Chondrocyte (in vitro differentiated cells): ENCODE measurements at regions not wholly inside any gene's neighbourhood (a gene's known extent, or its start where the extent isn't known, plus 50 kb on each side); places are given as distances from the start of the nearest gene placed in this dataset.
"Not testable (repeated sequence)": the region's sequence is repeated elsewhere in the genome, so short reads cannot be mapped to it uniquely, and the experiment has no call there.

Experiments
- DNase-seq: peaks from one replicate; pipeline ENCODE4 v3.0.0; 2021; ENCODE audit warnings: mixed read lengths, low spot score
- H3K27ac Mint-ChIP-seq: one replicate; pipeline ENCODE4 v1.8.0; 2021; ENCODE audit warnings: mild to moderate bottlenecking, moderate library complexity, mixed read lengths; ENCODE audit not compliant: unreplicated experiment
- H3K27me3 Mint-ChIP-seq: 2 replicates; pipeline ENCODE4 v1.8.0; 2021; ENCODE audit warnings: low read depth, mixed read lengths
- H3K36me3 Mint-ChIP-seq: 2 replicates; pipeline ENCODE4 v1.8.0; 2021; ENCODE audit warnings: low read depth, mixed read lengths
- H3K4me1 Mint-ChIP-seq: 2 replicates; pipeline ENCODE4 v1.8.0; 2021; ENCODE audit warnings: low read depth, mild to moderate bottlenecking, mixed read lengths
- H3K4me3 Mint-ChIP-seq: one replicate; pipeline ENCODE4 v1.8.0; 2021; ENCODE audit warnings: mild to moderate bottlenecking, moderate library complexity, mixed read lengths; ENCODE audit not compliant: unreplicated experiment
- H3K9me3 Mint-ChIP-seq: 2 replicates; pipeline ENCODE4 v1.8.0; 2021; ENCODE audit warnings: low read depth, mixed read lengths
- TF ChIP-seq, protein P1 (sequence below): fragments of 200-600 bp; sonication (generic); IDR thresholded peaks from 2 replicates; pipeline ENCODE4 v1.5.0; 2021; ENCODE audit warnings: antibody characterized with exemption, mild to moderate bottlenecking, moderate library complexity

DNA sequence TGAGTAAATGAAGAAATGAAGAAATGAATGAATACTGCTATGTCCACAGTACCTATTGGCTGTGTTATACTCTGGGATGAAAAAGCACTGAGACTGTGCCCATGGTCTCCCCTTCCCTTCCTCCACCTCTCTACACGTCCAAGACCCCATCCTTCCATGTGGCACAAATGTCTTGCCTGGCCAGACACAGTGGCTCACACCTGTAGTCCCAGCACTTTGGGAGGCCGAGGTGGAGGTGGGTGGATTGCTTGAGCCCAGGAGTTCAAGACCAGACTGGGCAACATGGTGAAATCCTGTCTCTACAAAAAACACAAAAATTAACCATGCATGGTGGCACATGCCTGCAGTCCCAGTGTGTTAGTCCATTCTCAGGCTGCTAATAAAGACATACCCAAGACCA, 200.1 kb downstream of the FAM43A start:
- Mint-ChIP-seq H3K27ac (no peak overlapping the region), H3K9me3 (peaks cover 18% of the 10 kb centered on the region), H3K4me1 (no peaks in the 10 kb centered on the region), H3K27me3 (no peaks in the 10 kb centered on the region), H3K36me3 (peaks cover 2% of the 10 kb centered on the region), H3K4me3 (no peak overlapping the region)
- TF ChIP-seq, protein P1, sequence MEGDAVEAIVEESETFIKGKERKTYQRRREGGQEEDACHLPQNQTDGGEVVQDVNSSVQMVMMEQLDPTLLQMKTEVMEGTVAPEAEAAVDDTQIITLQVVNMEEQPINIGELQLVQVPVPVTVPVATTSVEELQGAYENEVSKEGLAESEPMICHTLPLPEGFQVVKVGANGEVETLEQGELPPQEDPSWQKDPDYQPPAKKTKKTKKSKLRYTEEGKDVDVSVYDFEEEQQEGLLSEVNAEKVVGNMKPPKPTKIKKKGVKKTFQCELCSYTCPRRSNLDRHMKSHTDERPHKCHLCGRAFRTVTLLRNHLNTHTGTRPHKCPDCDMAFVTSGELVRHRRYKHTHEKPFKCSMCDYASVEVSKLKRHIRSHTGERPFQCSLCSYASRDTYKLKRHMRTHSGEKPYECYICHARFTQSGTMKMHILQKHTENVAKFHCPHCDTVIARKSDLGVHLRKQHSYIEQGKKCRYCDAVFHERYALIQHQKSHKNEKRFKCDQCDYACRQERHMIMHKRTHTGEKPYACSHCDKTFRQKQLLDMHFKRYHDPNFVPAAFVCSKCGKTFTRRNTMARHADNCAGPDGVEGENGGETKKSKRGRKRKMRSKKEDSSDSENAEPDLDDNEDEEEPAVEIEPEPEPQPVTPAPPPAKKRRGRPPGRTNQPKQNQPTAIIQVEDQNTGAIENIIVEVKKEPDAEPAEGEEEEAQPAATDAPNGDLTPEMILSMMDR: no peak
- no peak for DNase-seq

DNA sequence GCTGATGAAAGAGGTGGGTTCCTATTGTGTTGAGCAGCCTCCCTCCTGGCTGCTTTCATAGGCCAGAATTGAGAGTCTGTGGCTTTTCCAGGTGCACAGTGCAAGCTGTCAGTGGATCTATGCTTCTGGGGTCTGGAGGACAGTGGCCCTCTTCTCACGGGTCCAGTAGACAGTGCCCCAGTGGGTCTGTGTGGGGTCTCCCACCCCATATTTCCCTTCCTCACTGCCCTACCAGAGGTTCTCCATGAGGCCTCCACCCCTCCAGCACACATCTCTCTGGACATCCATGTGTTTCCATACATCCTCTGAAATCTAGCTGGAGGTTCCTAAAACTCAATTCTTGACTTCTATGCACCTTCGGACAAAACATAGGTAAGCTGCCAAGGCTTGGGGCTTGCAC, 201.2 kb downstream of the FAM43A start:
- peaks cover 2% of the 10 kb centered on the region for H3K36me3 Mint-ChIP-seq
- H3K27me3 Mint-ChIP-seq: no peaks in the 10 kb centered on the region
- DNase-seq: no peak
- no peak overlapping the region for H3K27ac Mint-ChIP-seq
- peaks cover 18% of the 10 kb centered on the region for H3K9me3 Mint-ChIP-seq
- H3K4me1 Mint-ChIP-seq: no peaks in the 10 kb centered on the region
- TF ChIP-seq, protein P1: no peak
- no peak overlapping the region for H3K4me3 Mint-ChIP-seq

DNA sequence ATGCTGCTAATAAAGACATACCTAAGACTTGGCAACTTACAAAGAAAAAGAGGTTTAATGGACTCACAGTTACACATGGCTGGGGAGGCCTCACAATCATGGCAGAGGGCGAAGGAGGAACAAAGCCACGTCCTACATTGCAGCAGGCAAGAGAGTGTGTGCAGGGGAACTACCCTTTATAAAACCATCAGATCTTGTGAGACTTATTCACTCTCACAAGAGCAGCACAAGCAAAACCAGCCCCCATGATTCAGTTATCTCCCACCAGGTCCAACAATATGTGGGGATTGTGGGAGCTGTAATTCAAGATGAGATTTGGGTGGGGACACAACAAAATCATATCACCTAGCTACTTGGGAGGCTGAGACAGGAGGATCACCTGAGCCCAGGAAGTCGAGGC, 202.4 kb downstream of the FAM43A start:
- H3K27ac Mint-ChIP-seq, H3K27me3 Mint-ChIP-seq, H3K4me1 Mint-ChIP-seq, H3K36me3 Mint-ChIP-seq, H3K4me3 Mint-ChIP-seq, DNase-seq: not testable (repeated sequence)
- H3K9me3 Mint-ChIP-seq: peaks cover 22% of the 10 kb centered on the region

DNA sequence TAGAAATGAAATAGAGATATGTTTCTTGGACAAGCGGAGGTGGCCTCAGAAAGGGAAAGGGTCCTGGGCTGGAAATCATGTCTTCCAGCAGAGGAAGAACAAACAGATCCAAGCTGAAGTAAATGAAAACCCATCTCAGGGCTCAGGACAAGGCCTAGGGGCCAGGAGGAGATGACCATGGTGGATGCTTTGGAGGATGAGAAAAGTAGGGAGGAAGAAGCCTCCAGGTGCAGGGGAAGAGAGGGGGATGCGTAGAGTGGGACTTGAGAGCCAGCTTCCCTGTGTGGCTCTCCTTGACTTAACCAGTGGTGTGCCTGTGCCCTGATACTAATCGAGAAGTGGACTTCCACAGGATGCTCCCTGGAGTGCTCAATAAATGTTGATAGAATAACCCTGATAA, 203.2 kb downstream of the FAM43A start:
- no peaks in the 10 kb centered on the region for H3K27me3 Mint-ChIP-seq
- no peak for DNase-seq
- H3K27ac Mint-ChIP-seq: no peak overlapping the region
- peaks cover 7% of the 10 kb centered on the region for H3K36me3 Mint-ChIP-seq
- TF ChIP-seq, protein P1: no peak
- no peaks in the 10 kb centered on the region for H3K4me1 Mint-ChIP-seq
- H3K9me3 Mint-ChIP-seq: peaks cover 19% of the 10 kb centered on the region
- H3K4me3 Mint-ChIP-seq: no peak overlapping the region

DNA sequence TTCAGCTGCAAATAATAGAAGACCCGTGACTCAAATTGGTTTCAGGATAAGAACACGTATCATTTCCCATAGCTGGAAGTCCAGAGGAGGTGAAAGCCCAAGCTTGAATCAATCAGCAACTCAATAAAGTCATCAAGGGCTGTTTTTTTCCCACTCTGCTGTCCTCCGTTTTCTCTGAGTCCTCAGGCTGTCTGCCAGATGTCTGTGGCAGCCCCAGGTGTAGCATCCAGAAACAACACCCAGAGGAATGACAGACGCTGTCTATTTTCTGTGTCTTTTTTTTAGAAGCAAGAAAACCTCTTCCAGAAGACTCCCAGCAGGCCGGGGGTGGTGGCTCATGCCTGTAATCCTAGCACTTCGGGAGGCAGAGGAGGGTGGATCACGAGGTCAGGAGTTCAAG, 204.4 kb downstream of the FAM43A start:
- H3K9me3 Mint-ChIP-seq: peaks cover 24% of the 10 kb centered on the region
- TF ChIP-seq, protein P1: no peak
- no peak for DNase-seq
- H3K4me3 Mint-ChIP-seq: no peak overlapping the region
- H3K27ac Mint-ChIP-seq: no peak overlapping the region
- no peaks in the 10 kb centered on the region for H3K4me1 Mint-ChIP-seq
- no peaks in the 10 kb centered on the region for H3K27me3 Mint-ChIP-seq
- peaks cover 7% of the 10 kb centered on the region for H3K36me3 Mint-ChIP-seq

DNA sequence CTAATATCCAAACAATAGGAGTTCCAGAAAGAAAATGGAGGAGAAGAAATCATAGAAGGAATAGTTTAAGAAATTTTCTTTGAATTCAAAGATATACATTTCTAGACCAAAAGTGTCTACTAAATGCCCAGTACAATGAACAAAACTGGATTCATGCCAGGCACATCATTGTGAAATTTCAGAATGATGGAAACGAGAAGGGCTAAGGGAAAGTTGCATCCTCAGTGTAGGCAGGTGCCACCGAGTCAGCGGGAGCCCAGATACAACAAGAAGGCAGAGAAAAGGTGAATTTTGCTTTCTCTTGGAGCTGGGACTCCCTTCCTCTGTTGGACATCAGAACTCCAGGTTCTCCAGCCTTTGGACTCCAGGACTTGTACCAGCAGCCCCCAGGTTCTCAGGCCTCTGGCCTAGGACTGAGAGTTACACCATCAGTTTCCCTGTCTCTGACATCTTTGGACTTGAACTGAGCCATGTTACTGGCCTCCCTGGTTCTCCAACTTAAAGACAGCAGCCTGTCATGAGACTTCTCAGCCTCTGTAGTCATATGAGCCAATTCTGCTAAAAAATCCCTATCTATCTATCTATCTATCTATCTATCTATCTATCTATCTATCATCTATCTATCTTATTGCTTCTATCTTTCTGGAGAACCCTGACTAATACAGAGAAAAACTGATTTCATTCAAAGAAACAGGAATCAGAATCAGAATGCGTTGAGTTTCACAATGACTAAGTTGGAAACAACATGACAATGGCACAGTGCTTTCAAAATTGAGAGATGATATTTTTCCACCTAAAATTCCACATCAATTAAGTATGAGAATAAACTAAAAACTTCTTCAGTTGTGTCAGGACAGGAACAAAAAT, 207.7 kb downstream of the FAM43A start:
- Mint-ChIP-seq H3K4me1 (no peaks in the 10 kb centered on the region), H3K9me3 (peaks cover 23% of the 10 kb centered on the region), H3K27me3 (peaks cover 4% of the 10 kb centered on the region), H3K36me3 (peaks cover 8% of the 10 kb centered on the region), H3K4me3 (no peak overlapping the region), H3K27ac (no peak overlapping the region)
- TF ChIP-seq, protein P1: no peak
- DNase-seq: no peak
